Hepatocyte (in vitro differentiated cells): ENCODE measurements at regions not wholly inside any gene's neighbourhood (a gene's known extent, or its start where the extent isn't known, plus 50 kb on each side); places are given as distances from the start of the nearest gene placed in this dataset.

ENCODE experiments used
- EZH2 ChIP-seq: fragments of 200-600 bp; sonication (generic); IDR thresholded peaks from 2 replicates; pipeline ENCODE4 v1.6.1; 2016; ENCODE audit warnings: antibody characterized with exemption, mild to moderate bottlenecking, borderline replicate concordance
- TF ChIP-seq, protein P1 (sequence below): fragments of 200-600 bp; sonication (generic); IDR thresholded peaks from 2 replicates; pipeline ENCODE4 v1.5.1; 2016; ENCODE audit warnings: antibody characterized with exemption, mild to moderate bottlenecking; ENCODE audit not compliant: poor library complexity

DNA sequence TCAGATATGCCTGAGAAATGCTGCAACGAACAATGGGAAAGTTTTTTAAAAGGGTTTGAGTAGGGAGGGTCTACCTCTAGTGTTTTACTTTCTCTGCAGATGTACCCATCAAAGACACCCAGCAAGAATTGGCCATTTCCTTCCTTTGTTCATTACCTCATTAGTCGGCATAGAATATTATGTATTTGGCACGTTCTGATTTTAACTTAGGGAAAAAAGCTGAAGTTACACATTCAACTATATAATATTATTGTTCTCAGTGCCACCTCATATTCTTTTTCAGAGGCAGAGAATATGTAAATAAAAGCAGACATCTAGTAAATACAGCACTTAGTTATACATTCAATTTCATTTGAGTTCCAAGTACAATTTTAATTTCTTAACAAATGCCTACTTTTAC lies 83.7 kb upstream of the PPP2R5A start:
- no peak for TF ChIP-seq EZH2
- TF ChIP-seq, protein P1, sequence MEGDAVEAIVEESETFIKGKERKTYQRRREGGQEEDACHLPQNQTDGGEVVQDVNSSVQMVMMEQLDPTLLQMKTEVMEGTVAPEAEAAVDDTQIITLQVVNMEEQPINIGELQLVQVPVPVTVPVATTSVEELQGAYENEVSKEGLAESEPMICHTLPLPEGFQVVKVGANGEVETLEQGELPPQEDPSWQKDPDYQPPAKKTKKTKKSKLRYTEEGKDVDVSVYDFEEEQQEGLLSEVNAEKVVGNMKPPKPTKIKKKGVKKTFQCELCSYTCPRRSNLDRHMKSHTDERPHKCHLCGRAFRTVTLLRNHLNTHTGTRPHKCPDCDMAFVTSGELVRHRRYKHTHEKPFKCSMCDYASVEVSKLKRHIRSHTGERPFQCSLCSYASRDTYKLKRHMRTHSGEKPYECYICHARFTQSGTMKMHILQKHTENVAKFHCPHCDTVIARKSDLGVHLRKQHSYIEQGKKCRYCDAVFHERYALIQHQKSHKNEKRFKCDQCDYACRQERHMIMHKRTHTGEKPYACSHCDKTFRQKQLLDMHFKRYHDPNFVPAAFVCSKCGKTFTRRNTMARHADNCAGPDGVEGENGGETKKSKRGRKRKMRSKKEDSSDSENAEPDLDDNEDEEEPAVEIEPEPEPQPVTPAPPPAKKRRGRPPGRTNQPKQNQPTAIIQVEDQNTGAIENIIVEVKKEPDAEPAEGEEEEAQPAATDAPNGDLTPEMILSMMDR, result no peak
